Calu3 (cell line): ENCODE measurements at regions not wholly inside any gene's neighbourhood (a gene's known extent, or its start where the extent isn't known, plus 50 kb on each side); places are given as distances from the start of the nearest gene placed in this dataset.

Experiments used
- BruUV-seq: library from RNA; stranded (reverse); fragments of 400-500 nt; replicated peaks from 2 replicates; lab custom pipeline; 2021; lab: Mats Ljungman, UMichigan
- CTCF ChIA-PET: fragments of 300-600 bp; sonication (Branson Sonifier 250); formaldehyde crosslinking; loops from one replicate; lab custom pipeline; 2022; ENCODE audit warnings: antibody characterized with exemption; lab: Charles Lee
- DNase-seq: peaks from one replicate; pipeline ENCODE4 v3.0.0; 2022
- H3K27ac Mint-ChIP-seq: one replicate; pipeline ENCODE4 v1.8.0; 2022; ENCODE audit warnings: mixed read lengths; ENCODE audit not compliant: unreplicated experiment
- H3K27me3 Mint-ChIP-seq: one replicate; pipeline ENCODE4 v1.8.0; 2022; ENCODE audit warnings: mixed read lengths; ENCODE audit not compliant: unreplicated experiment
- H3K36me3 Mint-ChIP-seq: one replicate; pipeline ENCODE4 v1.8.0; 2022; ENCODE audit warnings: mild to moderate bottlenecking, moderate library complexity, mixed read lengths; ENCODE audit not compliant: insufficient read depth, unreplicated experiment
- H3K4me1 Mint-ChIP-seq: one replicate; pipeline ENCODE4 v1.8.0; 2022; ENCODE audit warnings: mild to moderate bottlenecking, low read depth, mixed read lengths; ENCODE audit not compliant: unreplicated experiment
- H3K4me3 Mint-ChIP-seq: one replicate; pipeline ENCODE4 v1.8.0; 2022; ENCODE audit warnings: mild to moderate bottlenecking, low read depth, moderate library complexity, mixed read lengths; ENCODE audit not compliant: unreplicated experiment
- H3K9me3 Mint-ChIP-seq: one replicate; pipeline ENCODE4 v1.8.0; 2022; ENCODE audit warnings: low read depth, mixed read lengths; ENCODE audit not compliant: unreplicated experiment
- intact Hi-C: fragments of 100-400 bp; cut with micrococcal nuclease; formaldehyde crosslinking; loops from one replicate; pipeline ENCODE4 v1.10.0; 2022; ENCODE audit not compliant: unreplicated experiment
- TF ChIP-seq, protein P1 (sequence below): fragments of 200-600 bp; IDR thresholded peaks from one replicate; pipeline ENCODE4 v1.8.0; 2022; ENCODE audit warnings: antibody characterized with exemption; ENCODE audit not compliant: unreplicated experiment

DNA sequence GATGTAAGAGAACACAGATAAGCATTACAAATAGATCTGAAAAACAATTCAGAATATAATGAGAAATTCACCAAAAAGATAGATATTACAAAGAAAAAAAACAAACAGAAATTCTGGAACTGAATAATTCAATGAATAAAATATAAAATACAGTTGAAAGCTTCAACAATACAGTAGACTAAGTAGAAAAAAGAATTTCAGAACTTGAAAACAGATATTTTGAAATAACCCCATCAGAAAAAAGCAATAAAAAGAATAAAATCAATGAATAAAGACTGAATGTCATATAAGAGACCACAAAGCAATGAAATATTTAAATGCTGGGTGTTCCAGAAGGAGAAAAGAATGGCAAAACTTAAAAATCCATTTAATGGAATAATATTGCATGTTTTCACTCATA, 611.4 kb upstream of the GHITM start:
- CTCF ChIA-PET, result no interaction called here
- Mint-ChIP-seq H3K4me3 (no peak overlapping the region), H3K36me3 (no peaks in the 10 kb centered on the region), H3K4me1 (no peaks in the 10 kb centered on the region), H3K27ac (no peak overlapping the region), H3K27me3 (no peaks in the 10 kb centered on the region), H3K9me3 (peaks cover 23% of the 10 kb centered on the region)
- no TSS peak for BruUV-seq
- DNase-seq, result no peak
- TF ChIP-seq, protein P1, sequence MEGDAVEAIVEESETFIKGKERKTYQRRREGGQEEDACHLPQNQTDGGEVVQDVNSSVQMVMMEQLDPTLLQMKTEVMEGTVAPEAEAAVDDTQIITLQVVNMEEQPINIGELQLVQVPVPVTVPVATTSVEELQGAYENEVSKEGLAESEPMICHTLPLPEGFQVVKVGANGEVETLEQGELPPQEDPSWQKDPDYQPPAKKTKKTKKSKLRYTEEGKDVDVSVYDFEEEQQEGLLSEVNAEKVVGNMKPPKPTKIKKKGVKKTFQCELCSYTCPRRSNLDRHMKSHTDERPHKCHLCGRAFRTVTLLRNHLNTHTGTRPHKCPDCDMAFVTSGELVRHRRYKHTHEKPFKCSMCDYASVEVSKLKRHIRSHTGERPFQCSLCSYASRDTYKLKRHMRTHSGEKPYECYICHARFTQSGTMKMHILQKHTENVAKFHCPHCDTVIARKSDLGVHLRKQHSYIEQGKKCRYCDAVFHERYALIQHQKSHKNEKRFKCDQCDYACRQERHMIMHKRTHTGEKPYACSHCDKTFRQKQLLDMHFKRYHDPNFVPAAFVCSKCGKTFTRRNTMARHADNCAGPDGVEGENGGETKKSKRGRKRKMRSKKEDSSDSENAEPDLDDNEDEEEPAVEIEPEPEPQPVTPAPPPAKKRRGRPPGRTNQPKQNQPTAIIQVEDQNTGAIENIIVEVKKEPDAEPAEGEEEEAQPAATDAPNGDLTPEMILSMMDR, result no peak
- intact Hi-C loops, result no loop called here

DNA sequence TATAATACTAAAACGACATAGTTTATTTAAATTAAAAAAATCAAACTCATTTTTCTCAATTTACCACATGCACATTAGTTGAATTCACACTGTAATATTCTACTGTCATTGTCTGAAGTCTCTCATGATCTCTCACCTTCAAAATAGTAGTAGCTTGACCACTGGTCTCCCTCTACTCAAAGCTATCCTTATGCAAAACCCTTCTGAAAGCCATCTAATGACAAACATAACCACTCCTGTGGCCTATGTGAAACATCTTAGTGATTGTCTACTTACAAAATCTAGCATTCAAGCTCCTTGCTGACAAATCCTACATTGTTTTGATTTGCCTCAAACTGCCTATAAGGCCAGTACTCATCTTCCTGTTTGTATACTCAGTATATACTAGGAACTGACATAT, 606.0 kb upstream of the GHITM start:
- TF ChIP-seq, protein P1, result no peak
- Mint-ChIP-seq H3K36me3 (no peaks in the 10 kb centered on the region), H3K4me3 (no peak overlapping the region)

DNA sequence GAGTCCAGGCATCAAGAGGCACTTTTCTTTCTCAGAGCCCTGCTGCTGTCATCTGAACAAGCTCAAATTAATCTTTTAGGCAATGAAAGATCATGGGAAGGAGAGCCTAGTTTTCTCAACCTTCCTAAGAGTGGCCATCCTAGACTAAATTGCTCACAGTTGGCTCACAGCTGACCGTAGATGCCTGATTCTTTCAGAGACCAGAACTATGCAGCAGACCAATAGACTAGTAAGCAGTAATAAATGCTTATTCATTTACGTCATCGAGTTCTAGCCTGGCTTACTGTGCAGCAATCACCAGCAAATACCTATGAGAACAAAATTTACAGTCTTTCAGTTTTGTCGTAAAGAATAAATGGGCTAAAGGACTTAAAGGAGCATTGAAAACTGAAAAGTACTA, 602.9 kb upstream of the GHITM start:
- Mint-ChIP-seq H3K4me1 (no peaks in the 10 kb centered on the region), H3K9me3 (peaks cover 5% of the 10 kb centered on the region), H3K36me3 (no peaks in the 10 kb centered on the region), H3K27ac (no peak overlapping the region), H3K27me3 (no peaks in the 10 kb centered on the region), H3K4me3 (no peak overlapping the region)
- no TSS peak for BruUV-seq
- intact Hi-C loops, result no loop called here
- TF ChIP-seq, protein P1, result no peak
- CTCF ChIA-PET, result no interaction called here
- DNase-seq, result no peak

More for the DNA sequence above, 606.0 kb upstream of the GHITM start:
- Mint-ChIP-seq H3K9me3 (peaks cover 8% of the 10 kb centered on the region), H3K4me1 (no peaks in the 10 kb centered on the region), H3K27me3 (no peaks in the 10 kb centered on the region), H3K27ac (no peak overlapping the region)
- intact Hi-C loops, result no loop called here
- CTCF ChIA-PET, result interaction anchor here (0.9 kb wide), 1 partner anchor 21 kb away, joined by 3 read pairs; no protein-coding TSS in a partner anchor
- no peak for DNase-seq
- no TSS peak for BruUV-seq

DNA sequence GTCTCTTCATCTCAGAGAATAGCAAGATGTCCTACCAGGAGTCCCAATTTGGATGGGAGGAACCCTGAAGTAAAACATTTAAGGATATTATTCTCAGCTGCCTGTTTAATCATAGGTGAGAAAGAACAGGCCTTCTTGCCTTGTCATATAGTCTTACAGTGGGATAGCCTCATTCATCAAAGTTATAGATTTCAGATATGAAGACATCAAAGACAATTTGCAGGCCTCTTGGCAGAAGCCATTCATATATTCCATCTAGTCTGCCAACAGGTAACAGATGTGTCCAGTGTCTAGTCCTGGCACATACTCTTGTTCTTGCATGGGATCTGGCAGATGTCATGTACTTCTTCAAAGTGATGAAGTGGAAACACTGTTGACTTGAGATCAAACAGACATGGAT, 601.3 kb upstream of the GHITM start:
- Mint-ChIP-seq H3K27ac (no peak overlapping the region), H3K27me3 (no peaks in the 10 kb centered on the region), H3K9me3 (peaks cover 3% of the 10 kb centered on the region), H3K4me3 (no peak overlapping the region), H3K36me3 (no peaks in the 10 kb centered on the region), H3K4me1 (no peaks in the 10 kb centered on the region)
- no peak for DNase-seq
- no TSS peak for BruUV-seq
- TF ChIP-seq, protein P1, result no peak
- CTCF ChIA-PET, result no interaction called here
- intact Hi-C loops, result no loop called here
